BJ (cell line): ENCODE measurements at regions not wholly inside any gene's neighbourhood (a gene's known extent, or its start where the extent isn't known, plus 50 kb on each side); places are given as distances from the start of the nearest gene placed in this dataset.

Source experiments
- CTCF ChIA-PET: fragments of 350-600 bp; formaldehyde crosslinking; extraction: SDS; loops from one replicate; lab custom pipeline; 2021; ENCODE audit warnings: antibody characterized with exemption, inconsistent platforms; lab: Yijun Ruan, JAX
- POLR2A ChIA-PET: fragments of 300-600 bp; sonication (Branson Sonifier 250); formaldehyde crosslinking; extraction: SDS; loops from one replicate; lab custom pipeline; 2021; ENCODE audit warnings: antibody characterized with exemption; lab: Charles Lee
- DNase-seq: peaks from one replicate; pipeline ENCODE4 v3.0.0-alpha.2; 2011; ENCODE audit warnings: low read depth
- H3K27me3 ChIP-seq: 2 replicates; pipeline ENCODE4 v1.6.0; 2011; ENCODE audit warnings: low read length; ENCODE audit not compliant: control insufficient read depth, insufficient read depth
- H3K36me3 ChIP-seq: 2 replicates; pipeline ENCODE4 v1.5.1; 2011; ENCODE audit warnings: low read length; ENCODE audit not compliant: control insufficient read depth, insufficient read depth
- H3K4me3 ChIP-seq: 2 replicates; pipeline ENCODE4 v1.5.1; 2011; ENCODE audit warnings: low read depth, mild to moderate bottlenecking, control low read depth, low read length
- TF ChIP-seq, protein P1 (sequence below): IDR thresholded peaks from 2 replicates; pipeline ENCODE4 v1.5.1; 2011; ENCODE audit warnings: low read depth, mild to moderate bottlenecking, control low read depth, inconsistent platforms, low read length, moderate library complexity; ENCODE audit not compliant: insufficient read depth

GRCh38 chr2:78540255-78540654 is 485.2 kb upstream of the REG3G start:
- DNase-seq, result no peak
- no peak overlapping the region for H3K4me3 ChIP-seq
- TF ChIP-seq, protein P1, sequence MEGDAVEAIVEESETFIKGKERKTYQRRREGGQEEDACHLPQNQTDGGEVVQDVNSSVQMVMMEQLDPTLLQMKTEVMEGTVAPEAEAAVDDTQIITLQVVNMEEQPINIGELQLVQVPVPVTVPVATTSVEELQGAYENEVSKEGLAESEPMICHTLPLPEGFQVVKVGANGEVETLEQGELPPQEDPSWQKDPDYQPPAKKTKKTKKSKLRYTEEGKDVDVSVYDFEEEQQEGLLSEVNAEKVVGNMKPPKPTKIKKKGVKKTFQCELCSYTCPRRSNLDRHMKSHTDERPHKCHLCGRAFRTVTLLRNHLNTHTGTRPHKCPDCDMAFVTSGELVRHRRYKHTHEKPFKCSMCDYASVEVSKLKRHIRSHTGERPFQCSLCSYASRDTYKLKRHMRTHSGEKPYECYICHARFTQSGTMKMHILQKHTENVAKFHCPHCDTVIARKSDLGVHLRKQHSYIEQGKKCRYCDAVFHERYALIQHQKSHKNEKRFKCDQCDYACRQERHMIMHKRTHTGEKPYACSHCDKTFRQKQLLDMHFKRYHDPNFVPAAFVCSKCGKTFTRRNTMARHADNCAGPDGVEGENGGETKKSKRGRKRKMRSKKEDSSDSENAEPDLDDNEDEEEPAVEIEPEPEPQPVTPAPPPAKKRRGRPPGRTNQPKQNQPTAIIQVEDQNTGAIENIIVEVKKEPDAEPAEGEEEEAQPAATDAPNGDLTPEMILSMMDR, result no peak
- ChIA-PET POLR2A (no interaction called here), CTCF (no interaction called here)
- no peaks in the 10 kb centered on the region for H3K36me3 ChIP-seq
- no peaks in the 10 kb centered on the region for H3K27me3 ChIP-seq

DNA sequence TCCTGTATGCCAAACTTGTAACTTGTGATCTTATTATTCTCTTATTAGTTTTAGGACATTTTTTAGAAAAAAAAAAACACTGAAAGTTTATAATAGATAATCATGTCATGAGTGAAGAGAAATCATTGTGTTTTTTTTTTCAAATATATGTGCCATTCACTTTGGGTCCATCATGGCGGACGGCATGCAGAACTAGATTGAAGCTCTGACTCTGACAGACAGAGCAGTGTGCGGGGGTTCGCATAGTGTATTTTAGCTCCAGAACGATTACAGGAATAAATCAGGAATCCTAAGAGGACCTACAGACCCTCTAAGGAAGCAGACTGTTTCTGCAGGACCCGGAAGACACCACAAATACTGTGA is 484.4 kb upstream of the REG3G start:
- no peak for DNase-seq
- CTCF ChIA-PET, result no interaction called here
- Histone ChIP-seq H3K4me3 (no peak overlapping the region), H3K36me3 (no peaks in the 10 kb centered on the region), H3K27me3 (no peaks in the 10 kb centered on the region)
- TF ChIP-seq, protein P1, result no peak
- POLR2A ChIA-PET, result no interaction called here

- Histone ChIP-seq H3K4me3 (no peak overlapping the region), H3K36me3 (no peaks in the 10 kb centered on the region), H3K27me3 (no peaks in the 10 kb centered on the region)
- CTCF ChIA-PET, result no interaction called here
- POLR2A ChIA-PET, result no interaction called here
- TF ChIP-seq, protein P1, result no peak
- no peak for DNase-seq
Measured at GRCh38 chr2:78541451-78542267, 483.8 kb upstream of the REG3G start.

- POLR2A ChIA-PET, result no interaction called here
- Histone ChIP-seq H3K36me3 (no peaks in the 10 kb centered on the region), H3K4me3 (no peak overlapping the region), H3K27me3 (no peaks in the 10 kb centered on the region)
- TF ChIP-seq, protein P1, result no peak
- no peak for DNase-seq
- CTCF ChIA-PET, result no interaction called here
Measured at GRCh38 chr2:78546843-78547242, 478.7 kb upstream of the REG3G start.

GRCh38 chr2:78549766-78550165 is 475.7 kb upstream of the REG3G start:
- ChIA-PET CTCF (no interaction called here), POLR2A (no interaction called here)
- TF ChIP-seq, protein P1, result no peak
- Histone ChIP-seq H3K36me3 (no peaks in the 10 kb centered on the region), H3K4me3 (no peak overlapping the region), H3K27me3 (no peaks in the 10 kb centered on the region)
- DNase-seq, result no peak
